ENCODE measurements at regions not wholly inside any gene's neighbourhood (a gene's known extent, or its start where the extent isn't known, plus 50 kb on each side); places are given as distances from the start of the nearest gene placed in this dataset.

DNA sequence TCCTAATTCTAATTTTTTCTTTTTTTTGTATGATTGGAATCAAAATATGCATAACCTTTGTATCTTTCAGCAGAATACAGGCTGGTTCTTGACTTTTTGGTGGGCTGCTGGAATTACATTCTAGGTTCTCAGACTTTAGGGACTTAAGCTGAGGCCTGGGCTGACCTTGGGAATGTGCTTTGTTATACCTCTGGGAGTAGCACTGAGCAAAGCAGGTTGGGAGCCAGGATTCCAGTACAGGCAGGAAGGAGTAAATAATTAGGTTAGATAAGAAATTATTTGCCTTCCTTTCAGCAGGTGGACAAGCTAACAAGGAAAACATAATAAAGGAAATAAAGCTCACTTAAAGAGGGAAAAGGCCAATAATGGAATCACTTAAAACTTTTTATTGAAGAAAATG is 49.9 kb upstream of the SLC4A4 start:
- H3K36me3 ChIP-seq (ENCODE audit: insufficient read depth, insufficient read length, low read length) = no peaks in the 10 kb centered on the region
- no peak for TF ChIP-seq SUZ12 (IDR thresholded peaks at IDR 0.05; ENCODE audit: extremely low read depth, insufficient read depth, insufficient read length)
- no peak for TF ChIP-seq YY1 (IDR thresholded peaks at IDR 0.05; ENCODE audit: insufficient read depth, insufficient read length)
- TF ChIP-seq ZNF274 (IDR thresholded peaks at IDR 0.05; ENCODE audit: low read depth, low read length) = no peak
- no peaks in the 10 kb centered on the region for H3K9me3 ChIP-seq (ENCODE audit: insufficient read depth, low read length)
- no peak overlapping the region for H3K9ac ChIP-seq (ENCODE audit: insufficient read length, low read depth)
- no peak overlapping the region for H3K4me3 ChIP-seq (ENCODE audit: insufficient read length, low read depth)
- no peak for DNase-seq (ENCODE audit: low read depth, low spot score)
- no peaks in the 10 kb centered on the region for H3K27me3 ChIP-seq (ENCODE audit: insufficient read depth, insufficient read length)
- H3K4me1 ChIP-seq (ENCODE audit: insufficient read depth, insufficient read length) = no peaks in the 10 kb centered on the region

Measured in NT2/D1 (cell line).